WERI-Rb-1 (cell line): ENCODE measurements at regions not wholly inside any gene's neighbourhood (a gene's known extent, or its start where the extent isn't known, plus 50 kb on each side); places are given as distances from the start of the nearest gene placed in this dataset.

Source experiments
- DNase-seq: peaks from one replicate; pipeline ENCODE4 v3.0.0-alpha.2; 2020
- H3K27ac ChIP-seq: fragments of 250-450 bp; sonication (Bioruptor Pico); 2 replicates; pipeline ENCODE4 v1.5.1; 2020; ENCODE audit warnings: mild to moderate bottlenecking, moderate library complexity
- H3K27me3 ChIP-seq: fragments of 250-450 bp; sonication (Bioruptor Pico); 2 replicates; pipeline ENCODE4 v1.5.1; 2021; ENCODE audit warnings: mild to moderate bottlenecking, low read depth, moderate library complexity; ENCODE audit not compliant: insufficient read depth, severe bottlenecking
- H3K36me3 ChIP-seq: fragments of 250-450 bp; sonication (Bioruptor Pico); 2 replicates; pipeline ENCODE4 v1.5.1; 2020; ENCODE audit warnings: mild to moderate bottlenecking, moderate library complexity
- H3K4me3 ChIP-seq: 2 replicates; pipeline ENCODE4 v1.5.1; 2011; ENCODE audit warnings: low read depth, mild to moderate bottlenecking, control low read depth, low read length
- H3K9me3 ChIP-seq: fragments of 250-450 bp; sonication (Bioruptor Pico); 2 replicates; pipeline ENCODE4 v1.5.1; 2021; ENCODE audit warnings: mild to moderate bottlenecking, moderate library complexity; ENCODE audit not compliant: severe bottlenecking
- CTCF ChIP-seq: IDR thresholded peaks from 2 replicates; pipeline ENCODE4 v1.5.1; 2011; ENCODE audit warnings: low read depth, mild to moderate bottlenecking, control low read depth, inconsistent platforms, low read length

- no peak for DNase-seq
- no peaks in the 10 kb centered on the region for H3K27me3 ChIP-seq
- H3K27ac ChIP-seq, result no peak overlapping the region
These were observed 102.2 kb upstream of the PLPPR1 start for GRCh38 chr9:100926366-100926765.

GRCh38 chr9:100927763-100928162, 100.8 kb upstream of the PLPPR1 start:
- no peaks in the 10 kb centered on the region for H3K9me3 ChIP-seq
- TF ChIP-seq CTCF, result no peak
- no peaks in the 10 kb centered on the region for H3K36me3 ChIP-seq
- no peak overlapping the region for H3K27ac ChIP-seq
- H3K4me3 ChIP-seq, result no peak overlapping the region
- no peak for DNase-seq
- no peaks in the 10 kb centered on the region for H3K27me3 ChIP-seq

More at GRCh38 chr9:100926366-100926765, 102.2 kb upstream of the PLPPR1 start:
- Histone ChIP-seq H3K9me3 (no peaks in the 10 kb centered on the region), H3K4me3 (no peak overlapping the region), H3K36me3 (no peaks in the 10 kb centered on the region)
- no peak for TF ChIP-seq CTCF

GRCh38 chr9:100933656-100934055, 94.9 kb upstream of the PLPPR1 start:
- Histone ChIP-seq H3K27ac (no peak overlapping the region), H3K36me3 (no peaks in the 10 kb centered on the region), H3K9me3 (no peaks in the 10 kb centered on the region), H3K27me3 (no peaks in the 10 kb centered on the region), H3K4me3 (no peak overlapping the region)
- TF ChIP-seq CTCF, result no peak
- no peak for DNase-seq

GRCh38 chr9:100937382-100937781, 91.1 kb upstream of the PLPPR1 start:
- no peak for DNase-seq

GRCh38 chr9:100938507-100938906, 90.0 kb upstream of the PLPPR1 start:
- H3K36me3 ChIP-seq, result no peaks in the 10 kb centered on the region
- no peaks in the 10 kb centered on the region for H3K27me3 ChIP-seq
- DNase-seq, result no peak
- no peak overlapping the region for H3K27ac ChIP-seq
- no peak overlapping the region for H3K4me3 ChIP-seq
- H3K9me3 ChIP-seq, result no peaks in the 10 kb centered on the region
- TF ChIP-seq CTCF, result no peak

More at GRCh38 chr9:100937382-100937781, 91.1 kb upstream of the PLPPR1 start:
- H3K9me3 ChIP-seq, result no peaks in the 10 kb centered on the region
- no peak overlapping the region for H3K27ac ChIP-seq
- no peaks in the 10 kb centered on the region for H3K27me3 ChIP-seq
- H3K4me3 ChIP-seq, result no peak overlapping the region
- H3K36me3 ChIP-seq, result no peaks in the 10 kb centered on the region
- no peak for TF ChIP-seq CTCF

GRCh38 chr9:100939636-100940035, 88.9 kb upstream of the PLPPR1 start:
- TF ChIP-seq CTCF, result no peak

More at GRCh38 chr9:100939636-100940035, 88.9 kb upstream of the PLPPR1 start:
- Histone ChIP-seq H3K36me3 (no peaks in the 10 kb centered on the region), H3K27ac (no peak overlapping the region), H3K9me3 (no peaks in the 10 kb centered on the region), H3K27me3 (no peaks in the 10 kb centered on the region), H3K4me3 (no peak overlapping the region)
- DNase-seq, result no peak
